ENCODE measurements at regions not wholly inside any gene's neighbourhood (a gene's known extent, or its start where the extent isn't known, plus 50 kb on each side); places are given as distances from the start of the nearest gene placed in this dataset.
"Not testable (repeated sequence)": the region's sequence is repeated elsewhere in the genome, so short reads cannot be mapped to it uniquely, and the experiment has no call there.

GRCh38 chr21:5997586-5997985 lies 4523.8 kb upstream of the TPTE start:
- not testable (repeated sequence) for TF ChIP-seq CTCF (conservative IDR thresholded peaks at IDR 0.05 in 1 of 2, IDR thresholded peaks at IDR 0.05 in 1 of 2; ENCODE audit: low read depth in 1 of 2, low read length in 2 of 2); EZH2 (IDR thresholded peaks at IDR 0.05; ENCODE audit: low read length, missing control alignments)
